ELR (cell line): ENCODE measurements at regions not wholly inside any gene's neighbourhood (a gene's known extent, or its start where the extent isn't known, plus 50 kb on each side); places are given as distances from the start of the nearest gene placed in this dataset.
A peak's percentile ranks its signal among the peaks of the same experiment; 100 is the strongest.

ENCODE experiments used
- DNase-seq: peaks from one replicate; pipeline ENCODE4 v3.0.0-alpha.2; 2015; ENCODE audit warnings: low read depth

- no peak for DNase-seq
Observed at GRCh38 chr9:20117482-20117881, 328.6 kb upstream of the SLC24A2 start.

DNA sequence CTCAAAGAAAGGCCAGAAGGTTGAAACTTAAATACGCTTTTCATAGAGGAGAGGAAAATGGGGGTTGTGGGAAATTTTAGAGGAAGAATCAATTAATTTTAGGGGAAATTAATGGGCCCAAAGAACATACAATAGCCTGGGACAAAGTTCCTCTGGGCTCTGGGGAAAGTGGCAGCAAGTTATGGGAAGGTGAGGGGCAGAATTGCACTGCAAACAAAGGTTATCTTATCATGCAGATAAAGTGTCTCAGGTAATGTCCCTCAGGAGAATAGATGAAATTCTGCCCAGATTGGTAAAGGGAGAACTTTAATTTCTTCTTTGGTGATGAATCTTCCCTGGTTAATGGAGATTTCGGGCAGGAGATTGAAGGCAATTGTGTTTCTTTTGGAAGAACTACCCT is 326.1 kb upstream of the SLC24A2 start:
- DNase-seq: no peak

DNA sequence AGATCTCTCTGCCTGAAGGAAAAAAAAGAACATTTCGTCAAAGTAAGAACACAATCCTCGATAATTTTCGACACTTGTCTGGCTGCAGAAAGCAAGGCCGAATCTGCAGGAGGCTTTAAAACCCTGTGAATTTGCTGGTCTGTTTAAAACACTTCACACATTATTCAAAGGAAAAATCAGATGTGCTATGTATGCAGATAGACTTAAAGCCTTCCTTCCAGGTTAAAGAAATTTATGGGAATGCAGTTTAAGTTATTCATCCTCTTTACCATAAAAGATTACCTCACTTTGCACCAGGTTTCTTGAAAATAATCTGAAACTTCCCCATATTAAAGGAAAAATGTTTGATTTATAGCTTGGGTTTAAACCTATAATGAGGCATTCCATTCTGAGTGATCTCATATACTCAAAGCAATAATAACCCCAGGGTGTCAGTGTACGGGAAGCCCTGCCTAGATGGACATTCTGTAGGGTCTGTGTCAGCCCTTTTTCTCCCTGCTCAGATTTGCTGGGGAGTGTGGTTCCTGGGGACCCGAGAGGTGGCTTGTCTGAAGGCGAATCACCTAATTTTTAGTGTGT is 323.5 kb upstream of the SLC24A2 start:
- peak; percentile 8 for DNase-seq

DNA sequence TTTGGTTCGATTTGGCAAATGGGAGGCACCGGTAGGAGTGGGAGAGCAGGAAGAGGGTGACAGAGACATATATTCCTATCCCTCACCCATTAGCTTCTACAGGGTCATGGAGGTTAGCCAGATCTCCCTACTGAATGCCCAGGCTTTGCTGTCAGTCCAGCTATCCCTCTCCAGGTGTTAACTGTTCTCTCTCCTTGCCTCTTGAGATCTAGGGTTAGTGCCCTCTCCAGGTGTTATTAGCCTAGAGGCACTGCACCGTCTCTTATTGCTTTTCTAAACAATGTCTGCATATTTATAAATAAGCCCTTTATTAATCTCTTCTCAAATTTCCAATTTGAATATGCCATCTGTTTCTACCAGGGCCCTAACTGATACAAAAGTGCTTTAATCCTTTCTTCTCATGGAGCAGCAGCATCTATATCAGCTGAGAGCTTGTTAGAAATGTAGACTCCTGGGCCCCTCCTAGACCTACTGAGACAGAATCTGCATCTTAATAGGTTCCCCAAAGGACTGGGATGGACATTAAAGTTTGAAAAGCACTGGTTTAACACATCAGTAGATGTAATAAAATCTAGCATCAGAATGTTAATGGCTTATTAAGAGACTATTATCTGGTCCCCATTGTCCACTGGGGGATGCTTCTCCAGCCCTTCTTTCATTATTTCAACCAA is 322.5 kb upstream of the SLC24A2 start:
- DNase-seq: no peak

DNA sequence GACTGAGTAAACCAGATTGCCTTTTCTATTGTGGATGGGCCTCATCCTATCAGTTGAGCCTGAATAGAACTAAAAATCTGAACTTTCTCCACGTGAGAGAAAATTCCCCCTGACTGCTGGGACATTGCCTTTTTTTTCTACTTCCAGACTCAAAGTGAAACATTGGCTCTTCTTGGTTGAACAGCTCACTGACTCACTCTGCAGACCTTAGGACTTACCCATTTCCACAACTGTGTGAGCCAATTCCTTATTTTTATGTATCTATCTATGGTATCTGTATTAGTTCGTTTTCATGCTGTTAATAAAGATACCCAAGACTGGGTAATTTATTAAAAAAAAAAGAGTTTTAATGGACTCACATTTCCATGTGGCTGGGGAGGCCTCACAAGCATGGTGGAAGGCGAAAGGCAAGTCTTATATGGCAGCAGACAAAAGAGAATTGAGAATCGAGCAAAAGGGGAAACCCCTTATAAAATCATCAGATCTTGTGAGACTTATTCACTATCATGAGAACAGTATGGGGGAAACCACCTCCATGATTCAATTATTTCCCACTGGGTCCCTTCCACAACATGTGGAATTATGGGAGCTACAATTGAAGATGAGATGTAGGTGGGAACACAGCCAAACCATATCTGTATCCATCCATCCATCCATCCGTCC is 306.7 kb upstream of the SLC24A2 start:
- no peak for DNase-seq

GRCh38 chr9:20092561-20092960 is 303.7 kb upstream of the SLC24A2 start:
- no peak for DNase-seq

- no peak for DNase-seq
Observed at GRCh38 chr9:20087481-20087880, 298.6 kb upstream of the SLC24A2 start.

GRCh38 chr9:20085842-20086241 is 297.0 kb upstream of the SLC24A2 start:
- DNase-seq: no peak

- no peak for DNase-seq
Observed at GRCh38 chr9:20084125-20084524, 295.3 kb upstream of the SLC24A2 start.

DNA sequence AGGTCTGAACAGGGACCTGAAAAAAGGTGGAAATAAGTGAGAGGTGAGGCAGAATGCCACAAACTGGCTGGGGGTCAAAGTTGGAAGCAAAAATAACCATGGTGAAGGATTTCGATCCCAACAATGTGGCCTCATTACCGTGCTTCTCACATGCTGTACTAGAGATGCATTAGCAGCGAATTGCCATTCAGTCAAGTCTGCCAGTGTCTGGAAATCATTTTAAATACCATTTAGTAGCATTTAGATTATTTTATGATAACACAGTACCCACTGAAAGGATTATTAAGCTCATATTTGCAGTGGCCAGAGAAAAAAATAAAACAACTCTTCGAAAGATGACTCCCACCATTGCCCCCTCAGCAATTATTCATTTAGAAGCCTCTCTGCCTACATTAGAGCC is 294.6 kb upstream of the SLC24A2 start:
- no peak for DNase-seq

- DNase-seq: no peak
Observed at GRCh38 chr9:20082831-20083230, 294.0 kb upstream of the SLC24A2 start.

GRCh38 chr9:20082406-20082805 is 293.6 kb upstream of the SLC24A2 start:
- DNase-seq: no peak

GRCh38 chr9:20078246-20078645 is 289.4 kb upstream of the SLC24A2 start:
- no peak for DNase-seq

DNA sequence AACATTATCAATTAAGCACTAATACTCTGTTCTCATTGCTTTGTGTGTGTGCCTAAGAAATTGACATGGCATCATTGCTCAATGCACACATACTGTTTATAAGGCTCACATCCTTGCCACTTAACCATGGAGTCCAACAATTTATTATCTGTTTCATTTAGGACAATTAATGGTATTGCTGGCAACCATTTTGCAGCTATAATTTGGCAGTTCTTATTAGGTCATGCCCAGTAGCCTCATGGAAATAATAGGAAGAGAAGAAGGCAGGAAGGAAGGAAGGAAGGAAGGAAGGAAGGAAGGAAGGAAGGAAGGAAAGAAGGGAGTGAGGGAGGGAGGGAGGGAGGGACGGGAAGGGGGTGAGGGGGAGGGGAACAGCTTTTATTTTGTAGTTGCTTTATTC is 285.5 kb upstream of the SLC24A2 start:
- no peak for DNase-seq

DNA sequence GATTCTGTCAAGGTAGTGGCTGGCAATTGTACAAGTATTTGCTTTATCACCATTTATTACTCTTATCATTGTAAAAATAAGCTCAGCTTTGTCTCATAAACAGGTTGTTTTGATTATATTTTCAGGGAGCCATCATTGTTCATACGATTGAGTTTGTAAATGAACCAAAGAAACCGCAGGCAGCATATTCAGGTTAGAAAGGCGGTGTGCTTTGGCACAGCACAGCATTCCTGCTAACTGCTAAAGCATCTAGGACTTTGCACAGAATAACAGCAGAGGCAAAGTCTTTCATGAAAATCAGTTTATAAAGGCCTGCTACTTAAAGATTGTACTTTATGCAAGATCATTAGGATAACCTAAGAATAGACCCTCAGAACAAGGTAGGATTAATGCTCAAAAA is 281.5 kb upstream of the SLC24A2 start:
- no peak for DNase-seq

GRCh38 chr9:20065796-20066700 is 277.2 kb upstream of the SLC24A2 start:
- DNase-seq: no peak

DNA sequence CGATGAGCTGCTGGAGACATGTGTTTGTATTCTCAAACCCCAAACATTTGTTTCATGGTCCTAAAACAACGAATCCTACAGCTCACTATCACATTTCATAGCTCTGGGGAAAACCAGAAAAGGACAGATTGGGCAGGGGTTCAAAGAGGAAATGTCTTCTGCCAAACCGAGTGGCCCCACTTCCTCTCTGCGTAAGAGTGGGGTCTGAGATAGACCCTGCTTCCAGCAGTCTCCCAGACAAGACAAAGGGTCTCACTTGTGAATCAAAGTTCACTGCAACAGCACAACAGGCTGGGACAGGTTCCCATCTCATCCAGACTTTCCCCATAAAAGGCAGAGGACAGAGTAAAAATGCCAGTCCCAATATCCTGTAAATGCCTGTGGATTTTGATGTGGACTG is 276.2 kb upstream of the SLC24A2 start:
- no peak for DNase-seq

DNA sequence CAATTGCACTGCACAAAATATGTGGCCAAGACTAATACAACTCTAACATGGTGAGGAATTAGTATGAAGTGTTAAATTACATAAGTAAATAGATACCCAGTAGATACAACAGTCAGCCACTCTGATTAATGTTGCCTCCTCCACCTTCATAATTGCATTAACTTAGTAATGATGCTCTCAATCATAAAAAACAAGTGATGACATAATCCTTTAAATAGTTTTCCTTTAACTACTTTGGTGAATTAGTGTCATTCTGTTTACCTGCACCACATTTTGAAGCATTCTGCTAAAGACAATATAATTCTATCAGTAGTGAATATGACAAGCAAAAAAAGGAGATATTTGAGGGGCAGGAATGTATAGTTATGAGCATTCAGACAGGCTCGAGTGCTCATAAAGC is 265.9 kb upstream of the SLC24A2 start:
- DNase-seq: no peak

DNA sequence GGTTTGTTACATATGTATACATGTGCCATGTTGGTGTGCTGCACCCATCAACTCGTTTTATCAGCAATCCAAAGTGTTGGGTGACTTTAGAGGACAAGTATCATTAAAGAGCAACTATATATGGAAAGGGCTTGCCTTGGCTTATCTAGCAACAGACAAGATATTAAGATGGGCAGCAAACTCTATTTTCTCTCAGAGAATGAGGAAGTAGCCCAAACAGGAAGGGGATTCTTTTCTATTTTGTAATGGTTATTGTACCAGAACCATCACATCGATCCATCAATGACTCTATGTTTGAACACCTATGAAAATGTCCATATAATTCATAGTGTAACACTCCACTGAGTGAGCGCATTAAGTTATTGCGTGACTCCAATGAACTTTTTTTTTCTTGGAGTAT is 260.1 kb upstream of the SLC24A2 start:
- no peak for DNase-seq

DNA sequence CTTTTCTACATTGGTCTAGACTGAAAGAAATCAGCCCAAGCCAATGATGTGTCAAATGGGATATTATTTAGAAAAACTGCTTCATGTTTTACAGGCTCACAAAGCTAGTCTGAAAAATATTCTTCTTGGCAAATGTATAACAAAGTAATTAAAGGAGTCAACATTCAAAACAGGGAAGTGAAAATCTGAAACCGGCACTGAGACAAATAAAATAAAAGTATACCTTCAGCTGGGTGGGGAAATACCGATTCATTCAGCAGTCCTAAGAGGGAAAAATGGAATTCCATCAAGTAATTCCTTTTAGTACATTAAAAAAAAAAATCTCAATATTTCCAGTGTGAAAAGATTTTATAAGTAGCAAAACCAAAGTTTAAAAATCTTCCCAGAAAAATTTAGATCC is 259.6 kb upstream of the SLC24A2 start:
- no peak for DNase-seq

DNA sequence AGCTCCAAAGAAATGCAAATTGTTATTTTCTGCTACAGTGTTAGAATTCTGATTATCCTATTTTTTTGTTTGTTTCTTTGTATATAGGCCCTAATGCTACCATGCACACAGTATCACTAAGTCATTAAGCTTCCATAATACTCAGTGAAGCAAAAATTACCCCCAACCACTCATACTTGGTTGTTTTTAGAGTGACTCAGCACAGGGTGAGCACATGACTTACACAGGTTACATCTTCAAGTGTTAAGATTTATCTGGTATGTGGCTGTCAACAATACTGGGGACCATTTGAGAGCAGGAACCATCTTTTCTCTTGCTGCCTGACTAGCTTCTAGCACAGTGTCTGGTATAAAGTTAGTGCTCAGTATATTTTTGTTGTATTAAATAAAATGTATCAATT is 255.8 kb upstream of the SLC24A2 start:
- peak; percentile 29 for DNase-seq

DNA sequence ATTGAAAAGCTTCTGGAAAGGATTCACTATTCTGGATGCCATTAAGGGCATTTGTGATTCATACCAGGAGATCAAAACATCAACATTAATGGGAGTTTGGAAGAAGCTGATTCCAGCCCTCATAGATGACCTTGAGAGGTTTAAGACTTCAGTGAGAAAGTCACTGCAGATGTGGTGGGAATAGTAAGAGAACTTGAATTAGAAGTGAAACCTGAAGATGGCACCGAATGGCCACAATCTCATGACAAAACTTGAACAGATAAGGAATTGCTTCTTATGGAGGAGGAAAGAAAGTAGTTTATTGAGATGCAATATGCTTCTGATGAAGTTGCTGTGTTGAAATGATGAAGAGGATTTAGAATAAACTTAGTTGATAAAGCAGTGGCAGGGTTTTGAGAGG is 254.6 kb upstream of the SLC24A2 start:
- no peak for DNase-seq

- DNase-seq: no peak
Observed at GRCh38 chr9:20043035-20043434, 254.2 kb upstream of the SLC24A2 start.
